ENCODE measurements at regions not wholly inside any gene's neighbourhood (a gene's known extent, or its start where the extent isn't known, plus 50 kb on each side); places are given as distances from the start of the nearest gene placed in this dataset.

- Histone ChIP-seq H3K27ac (no peak overlapping the region), H3K9me3 (no peaks in the 10 kb centered on the region), H3K36me3 (no peaks in the 10 kb centered on the region), H3K4me1 (ENCODE audit: insufficient read depth) (peaks cover 4% of the 10 kb centered on the region), H3K27me3 (no peaks in the 10 kb centered on the region), H3K4me3 (no peak overlapping the region)
- TF ChIP-seq CTCF (IDR thresholded peaks at IDR 0.05) (no peak), EP300 (IDR thresholded peaks at IDR 0.05) (no peak), POLR2A (IDR thresholded peaks at IDR 0.05) (no peak)
- intact Hi-C loops (cut with DNase I), result no loop called here
- no peak for DNase-seq
- WGBS, 3 donors, result 87 to 90% (median 88%) methylated on average over 3 of the region's 3 CpGs
Observed at GRCh38 chr16:48997946-48998345, 283.7 kb downstream of the CBLN1 start.

- H3K27me3 ChIP-seq, result no peaks in the 10 kb centered on the region
- peaks cover 4% of the 10 kb centered on the region for H3K4me1 ChIP-seq (ENCODE audit: insufficient read depth)
- 82 to 86% (median 83%) methylated on average over 7 to 8 of the region's 8 CpGs for WGBS, 3 donors
- TF ChIP-seq POLR2A (IDR thresholded peaks at IDR 0.05), result no peak
- TF ChIP-seq EP300 (IDR thresholded peaks at IDR 0.05), result no peak
- no peak for TF ChIP-seq CTCF (IDR thresholded peaks at IDR 0.05)
- no peaks in the 10 kb centered on the region for H3K36me3 ChIP-seq
- H3K4me3 ChIP-seq, result no peak overlapping the region
- intact Hi-C loops (cut with DNase I), result no loop called here
- no peak for DNase-seq
- no peaks in the 10 kb centered on the region for H3K9me3 ChIP-seq
- no peak overlapping the region for H3K27ac ChIP-seq
Observed at GRCh38 chr16:48997081-48997615, 284.5 kb downstream of the CBLN1 start.

DNA sequence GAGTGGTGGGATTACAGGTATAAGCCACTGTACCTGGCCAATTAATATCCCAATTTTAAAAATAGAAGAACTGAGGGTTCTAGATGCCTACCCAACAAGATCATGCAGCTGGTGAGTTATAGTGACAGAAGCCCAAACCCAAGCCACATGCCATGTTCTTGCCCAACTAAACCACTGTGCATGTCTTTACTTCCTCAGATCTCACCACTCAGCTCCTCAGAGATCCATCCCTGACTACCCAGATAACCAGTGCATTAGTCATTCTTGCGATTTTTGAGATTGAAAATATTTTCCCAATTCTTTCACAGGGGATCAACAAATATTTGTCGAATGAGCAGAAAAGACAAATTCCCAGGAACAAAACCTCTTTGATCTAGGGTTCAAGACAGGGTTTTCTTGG lies 303.1 kb downstream of the CBLN1 start:
- H3K27me3 ChIP-seq, result no peaks in the 10 kb centered on the region
- H3K9me3 ChIP-seq, result no peaks in the 10 kb centered on the region
- no peak for TF ChIP-seq POLR2A (IDR thresholded peaks at IDR 0.05)
- TF ChIP-seq CTCF (IDR thresholded peaks at IDR 0.05), result no peak
- TF ChIP-seq EP300 (IDR thresholded peaks at IDR 0.05), result no peak
- 87 to 96% (median 91%) methylated on average over 2 of the region's 2 CpGs for WGBS, 3 donors
- no peak overlapping the region for H3K4me3 ChIP-seq
- DNase-seq, result no peak
- H3K36me3 ChIP-seq, result no peaks in the 10 kb centered on the region
- H3K27ac ChIP-seq, result no peak overlapping the region
- no peaks in the 10 kb centered on the region for H3K4me1 ChIP-seq (ENCODE audit: insufficient read depth)
- intact Hi-C loops (cut with DNase I), result loop anchor here in 1 of 4 donors (10.0 kb wide), 1 partner anchor 56 kb away; no protein-coding TSS in a partner anchor

DNA sequence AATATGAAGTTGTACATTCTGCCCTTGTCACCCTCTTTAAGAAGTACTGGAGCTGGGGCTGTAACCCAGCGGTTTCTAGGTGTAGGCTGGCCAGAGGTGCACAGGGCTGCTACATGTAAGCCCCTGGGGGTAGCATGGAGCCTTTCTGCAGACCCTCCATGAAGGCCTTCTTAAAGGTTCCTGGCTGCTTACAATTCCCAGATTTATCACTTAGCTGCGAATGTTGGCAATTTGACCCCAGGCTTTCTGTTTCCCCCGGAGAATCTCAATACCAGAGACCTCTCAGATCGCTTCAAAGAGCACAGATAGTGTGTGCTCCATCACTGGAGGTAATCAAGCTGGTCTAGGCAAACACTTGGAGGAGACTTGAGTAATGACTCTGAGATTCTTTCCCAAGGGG lies 309.4 kb downstream of the CBLN1 start:
- Histone ChIP-seq H3K27me3 (no peaks in the 10 kb centered on the region), H3K4me1 (ENCODE audit: insufficient read depth) (no peaks in the 10 kb centered on the region), H3K4me3 (no peak overlapping the region), H3K27ac (no peak overlapping the region), H3K9me3 (no peaks in the 10 kb centered on the region), H3K36me3 (no peaks in the 10 kb centered on the region)
- no peak for DNase-seq
- WGBS, 3 donors, result 86 to 89% (median 88%) methylated on average over 4 of the region's 4 CpGs
- intact Hi-C loops (cut with DNase I), result loop anchor here in 1 of 4 donors (10.0 kb wide), 1 partner anchor 63 kb away; no protein-coding TSS in a partner anchor
- TF ChIP-seq POLR2A (IDR thresholded peaks at IDR 0.05), result no peak
- no peak for TF ChIP-seq EP300 (IDR thresholded peaks at IDR 0.05)
- no peak for TF ChIP-seq CTCF (IDR thresholded peaks at IDR 0.05)

All from ovary (tissue), 7 donors.